HCT116 (cell line): ENCODE measurements at regions not wholly inside any gene's neighbourhood (a gene's known extent, or its start where the extent isn't known, plus 50 kb on each side); places are given as distances from the start of the nearest gene placed in this dataset.

Experiments
- ATAC-seq: fragments of 200-7000 bp; cut with Tn5 transposase; 2 replicates; pipeline ENCODE4 v1.9.1; 2020; ENCODE audit warnings: mild to moderate bottlenecking, moderate library complexity
- BruUV-seq: library from RNA; stranded (reverse); fragments of 400-500 nt; replicated peaks from 2 replicates; lab custom pipeline; 2021; lab: Mats Ljungman, UMichigan
- CTCF ChIA-PET: fragments of 300-600 bp; sonication (Branson Sonifier 250); formaldehyde crosslinking; loops from one replicate; lab custom pipeline; 2021; ENCODE audit warnings: antibody characterized with exemption; lab: Charles Lee
- POLR2A ChIA-PET: fragments of 300-600, 350-600 bp; sonication (Branson Sonifier 250); formaldehyde crosslinking; loops from one replicate; lab custom pipeline; 2021; ENCODE audit warnings: antibody characterized with exemption; lab: Charles Lee
- RAD21 ChIA-PET, 2 experiments: fragments of 300-600 bp; sonication (Branson Sonifier 250); formaldehyde crosslinking; loops; one replicate each; lab custom pipeline; 2023; ENCODE audit warnings: low total read pairs in 2 of 2; ENCODE audit not compliant: uncharacterized antibody in 2 of 2, unreplicated experiment in 2 of 2, low non-redundant PET in 1 of 2; lab: Charles Lee
- DNase-seq: peaks from one replicate; pipeline ENCODE4 v3.0.0-alpha.2; 2010; ENCODE audit warnings: low read depth, low spot score
- H2AFZ ChIP-seq: fragments of 200-600 bp; shearing (Covaris generic), sonication (generic); 2 replicates; pipeline ENCODE4 v1.6.1; 2017; ENCODE audit warnings: low read depth, mixed run types, mixed read lengths, antibody characterized with exemption, low read length; ENCODE audit not compliant: poor library complexity, severe bottlenecking
- H3K27ac ChIP-seq: 2 replicates; pipeline ENCODE4 v1.5.1; 2012; ENCODE audit warnings: low read depth, low read length
- H3K27me3 ChIP-seq: fragments of 200-600 bp; sonication (generic); 2 replicates; pipeline ENCODE4 v1.6.1; 2016; ENCODE audit warnings: mixed run types, low read length, mixed read lengths; ENCODE audit not compliant: insufficient read depth
- H3K36me3 ChIP-seq, 2 experiments: fragments of 200-500 bp in 1 of 2; fragments of 200-600 bp in 1 of 2; sonication (Bioruptor generic) in 1 of 2; sonication (generic) in 1 of 2; 2 replicates each; pipeline versions ENCODE4 v1.5.1 to v1.6.1; 2014 to 2016; ENCODE audit warnings: low read length in 2 of 2, inconsistent platforms in 1 of 2, mixed read lengths in 1 of 2, mixed run types in 1 of 2; ENCODE audit not compliant: insufficient read depth in 2 of 2, control insufficient read depth in 1 of 2
- H3K4me1 ChIP-seq, 2 experiments: fragments of 200-600 bp in 1 of 2; sonication (generic) in 1 of 2; 2 replicates each; pipeline versions ENCODE4 v1.5.1 to v1.6.1; 2012 to 2017; ENCODE audit warnings: low read length in 2 of 2, inconsistent platforms in 1 of 2, mild to moderate bottlenecking in 1 of 2, mixed read lengths in 1 of 2, mixed run types in 1 of 2, moderate library complexity in 1 of 2; ENCODE audit not compliant: insufficient read depth in 2 of 2, control insufficient read depth in 1 of 2
- H3K4me2 ChIP-seq: fragments of 200-600 bp; sonication (generic); 2 replicates; pipeline ENCODE4 v1.6.1; 2017; ENCODE audit warnings: mixed run types, low read length, mixed read lengths
- H3K4me3 ChIP-seq, 2 experiments: fragments of 200-600 bp in 1 of 2; sonication (generic) in 1 of 2; replicated peaks in 1 of 2; 2 replicates each; pipeline ENCODE4 v1.5.1; 2011 to 2016; ENCODE audit warnings: low read length in 2 of 2, control low read depth in 1 of 2, low read depth in 1 of 2, mild to moderate bottlenecking in 1 of 2, mixed read lengths in 1 of 2, mixed run types in 1 of 2
- H3K79me2 ChIP-seq: fragments of 200-600 bp; sonication (generic); 2 replicates; pipeline ENCODE4 v1.6.1; 2017; ENCODE audit warnings: mild to moderate bottlenecking, mixed run types, low read length, moderate library complexity, mixed read lengths; ENCODE audit not compliant: insufficient read depth
- H3K9ac ChIP-seq: fragments of 200-600 bp; sonication (generic); 2 replicates; pipeline ENCODE4 v1.6.1; 2016; ENCODE audit warnings: low read length, mixed read lengths
- H3K9me2 ChIP-seq: fragments of 200-600 bp; sonication (generic), shearing (Covaris generic); 2 replicates; pipeline ENCODE4 v1.6.1; 2017; ENCODE audit warnings: mixed run types, mild to moderate bottlenecking, moderate library complexity; ENCODE audit not compliant: insufficient read depth
- H3K9me3 ChIP-seq, 2 experiments: fragments of 200-500 bp in 1 of 2; fragments of 200-600 bp in 1 of 2; sonication (Bioruptor generic) in 1 of 2; sonication (generic) in 1 of 2; 2 replicates each; pipeline ENCODE4 v1.6.1; 2014 to 2017; ENCODE audit warnings: low read length in 2 of 2, mixed read lengths in 2 of 2, inconsistent platforms in 1 of 2, low read depth in 1 of 2, mild to moderate bottlenecking in 1 of 2, mixed run types in 1 of 2, moderate library complexity in 1 of 2; ENCODE audit not compliant: control insufficient read depth in 1 of 2, insufficient read depth in 1 of 2
- H4K20me1 ChIP-seq: fragments of 200-600 bp; sonication (generic), shearing (Covaris generic); 2 replicates; pipeline ENCODE4 v1.6.1; 2017; ENCODE audit warnings: mixed run types, mild to moderate bottlenecking, moderate library complexity; ENCODE audit not compliant: insufficient read depth
- ATF3 ChIP-seq: IDR thresholded peaks from 2 replicates; pipeline ENCODE4 v1.6.1; 2012
- CBX3 ChIP-seq: IDR thresholded peaks from 2 replicates; pipeline ENCODE4 v1.6.1; 2012; ENCODE audit warnings: low read depth
- FOSL1 ChIP-seq: IDR thresholded peaks from 2 replicates; pipeline ENCODE4 v1.6.1; 2012; ENCODE audit warnings: low read depth
- POLR2AphosphoS5 ChIP-seq: IDR thresholded peaks from 2 replicates; pipeline ENCODE4 v1.6.1; 2011; ENCODE audit warnings: mild to moderate bottlenecking, low read depth, low read length, moderate library complexity
- SIN3A ChIP-seq: IDR thresholded peaks from 2 replicates; pipeline ENCODE4 v1.6.1; 2012; ENCODE audit warnings: low read depth
- SP1 ChIP-seq: IDR thresholded peaks from 2 replicates; pipeline ENCODE4 v1.6.1; 2012; ENCODE audit warnings: low read depth
- SRF ChIP-seq: IDR thresholded peaks from 2 replicates; pipeline ENCODE4 v1.6.1; 2012; ENCODE audit warnings: low read depth
- YY1 ChIP-seq: IDR thresholded peaks from 2 replicates; pipeline ENCODE4 v1.6.1; 2011; ENCODE audit warnings: low read length, low read depth, moderate library complexity, mild to moderate bottlenecking; ENCODE audit not compliant: insufficient replicate concordance; ENCODE audit errors: extremely low read depth
- intact Hi-C: fragments of 100-400 bp; cut with micrococcal nuclease; formaldehyde crosslinking; loops from 2 replicates; pipeline ENCODE4 v1.10.0; 2022

GRCh38 chr3:117596503-117596902 lies 886.9 kb downstream of the TUSC7 start:
- Histone ChIP-seq H4K20me1 (no peaks in the 10 kb centered on the region), H3K9ac (no peak overlapping the region), H3K4me2 (no peak overlapping the region), H3K36me3 (no peaks in the 10 kb centered on the region), H3K27me3 (peaks cover 4% of the 10 kb centered on the region; the same call in 1 of the 2 replicates), H3K79me2 (no peaks in the 10 kb centered on the region), H2AFZ (no peak overlapping the region), H3K4me3 (no peak overlapping the region), H3K9me2 (no peaks in the 10 kb centered on the region), H3K9me3 (0 out of 4 replicates have a peak, but pooled peaks cover 0 to 4% of the 10 kb centered on the region in 2 experiments), H3K4me1 (no peaks in the 10 kb centered on the region), H3K27ac (no peak overlapping the region)
- ChIA-PET CTCF (no interaction called here), RAD21 (no interaction called here), POLR2A (no interaction called here)
- BruUV-seq: no TSS peak
- ATAC-seq (no peak), DNase-seq (no peak)
- TF ChIP-seq POLR2AphosphoS5: no peak
- TF ChIP-seq CBX3: no peak
- TF ChIP-seq YY1: no peak
- no peak for TF ChIP-seq ATF3
- TF ChIP-seq FOSL1: no peak
- TF ChIP-seq SIN3A: no peak
- intact Hi-C loops: no loop called here

DNA sequence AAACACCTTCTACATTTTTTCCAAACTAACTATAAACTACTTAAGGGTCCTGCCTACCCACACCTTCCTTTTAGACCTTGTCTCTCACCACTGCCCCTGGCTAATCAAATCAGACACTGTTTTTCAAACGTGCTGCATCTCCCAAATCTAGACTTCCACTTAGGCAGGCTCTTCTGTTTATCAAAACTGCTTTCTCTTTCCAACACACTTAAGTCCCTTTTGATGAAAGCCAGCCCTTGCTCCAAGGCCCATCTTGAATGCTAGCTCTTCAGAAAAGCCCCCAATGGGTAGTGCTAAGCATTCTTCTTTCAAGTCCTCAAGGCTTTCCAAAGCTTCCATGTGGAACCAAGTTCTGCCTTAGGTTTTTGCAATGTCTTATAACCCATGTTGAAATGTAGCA lies 888.3 kb downstream of the TUSC7 start:
- no peak overlapping the region for H3K9ac ChIP-seq
- ChIA-PET POLR2A (no interaction called here), CTCF (no interaction called here), RAD21 (no interaction called here)
- no peak overlapping the region for H3K4me3 ChIP-seq
- H3K36me3 ChIP-seq: no peaks in the 10 kb centered on the region
- ATAC-seq (no peak), DNase-seq (no peak)
- no peaks in the 10 kb centered on the region for H3K79me2 ChIP-seq
- no peaks in the 10 kb centered on the region for H3K4me1 ChIP-seq
- no peak for TF ChIP-seq ATF3
- no peak for TF ChIP-seq SRF
- TF ChIP-seq SP1: no peak
- H3K4me2 ChIP-seq: no peak overlapping the region
- no peaks in the 10 kb centered on the region for H3K9me2 ChIP-seq
- H4K20me1 ChIP-seq: no peaks in the 10 kb centered on the region
- no peak overlapping the region for H2AFZ ChIP-seq
- no peak overlapping the region for H3K27ac ChIP-seq
- intact Hi-C loops: no loop called here
- H3K27me3 ChIP-seq: peaks cover 4% of the 10 kb centered on the region; the same call in 1 of the 2 replicates
- H3K9me3 ChIP-seq: 0 out of 4 replicates have a peak, but pooled peaks cover 0 to 4% of the 10 kb centered on the region in 2 experiments
- no TSS peak for BruUV-seq
